Anterior cingulate cortex (tissue), 58 donors: ENCODE measurements at regions not wholly inside any gene's neighbourhood (a gene's known extent, or its start where the extent isn't known, plus 50 kb on each side); places are given as distances from the start of the nearest gene placed in this dataset.

Experiments used
- DNase-seq, 58 donors: peaks; one replicate each; lab custom pipeline; 2025; lab: John Stamatoyannopoulos, UW

GRCh38 chr21:31570824-31571566 lies 88.5 kb upstream of the SOD1 start:
- no peak for DNase-seq

- no peak for DNase-seq
Measured at GRCh38 chr21:31566611-31567010, 92.9 kb upstream of the SOD1 start.

GRCh38 chr21:31566064-31566463 lies 93.4 kb upstream of the SOD1 start:
- DNase-seq = peak in 3 of 58 donors; percentile 12 to 53 (median 30)

GRCh38 chr21:31564439-31564838 lies 95.1 kb upstream of the SOD1 start:
- no peak for DNase-seq

GRCh38 chr21:31560479-31560878 lies 99.0 kb upstream of the SOD1 start:
- no peak for DNase-seq

- peak; percentile 67 to 97 (median 93) for DNase-seq
Measured at GRCh38 chr21:31559368-31560119, 99.9 kb upstream of the SOD1 start.

GRCh38 chr21:31558962-31559367 lies 100.5 kb upstream of the SOD1 start:
- DNase-seq = peak; percentile 74 to 97 (median 93)

- peak in 45 of 58 donors; percentile 19 to 84 (median 61) for DNase-seq
Measured at GRCh38 chr21:31558189-31558961, 101.1 kb upstream of the SOD1 start.

- DNase-seq = peak in 12 of 58 donors; percentile 9 to 51 (median 20)
Measured at GRCh38 chr21:31557421-31558188, 101.9 kb upstream of the SOD1 start.

GRCh38 chr21:31556662-31557061 lies 102.8 kb upstream of the SOD1 start:
- DNase-seq = no peak

- no peak for DNase-seq
Measured at GRCh38 chr21:31555741-31556191, 103.7 kb upstream of the SOD1 start.

- peak in 5 of 58 donors; percentile 6 to 19 (median 8) for DNase-seq
Measured at GRCh38 chr21:31554511-31555022, 104.9 kb upstream of the SOD1 start.

GRCh38 chr21:31553926-31554325 lies 105.6 kb upstream of the SOD1 start:
- no peak for DNase-seq

GRCh38 chr21:31553461-31553860 lies 106.0 kb upstream of the SOD1 start:
- no peak for DNase-seq

GRCh38 chr21:31552826-31553225 lies 106.7 kb upstream of the SOD1 start:
- no peak for DNase-seq

GRCh38 chr21:31550070-31550469 lies 109.4 kb upstream of the SOD1 start:
- DNase-seq = no peak

- no peak for DNase-seq
Measured at GRCh38 chr21:31548688-31549087, 110.8 kb upstream of the SOD1 start.

GRCh38 chr21:31546443-31547170 lies 112.9 kb upstream of the SOD1 start:
- DNase-seq = no peak

GRCh38 chr21:31545036-31545435 lies 114.5 kb upstream of the SOD1 start:
- no peak for DNase-seq
